HG02798 (cell line): ENCODE measurements at regions not wholly inside any gene's neighbourhood (a gene's known extent, or its start where the extent isn't known, plus 50 kb on each side); places are given as distances from the start of the nearest gene placed in this dataset.

Experiments
- ATAC-seq: cut with Tn5 transposase; IDR thresholded peaks from one replicate; pipeline ENCODE4 v1.9.1; 2021; ENCODE audit warnings: mild to moderate bottlenecking; ENCODE audit not compliant: unreplicated experiment, poor library complexity

DNA sequence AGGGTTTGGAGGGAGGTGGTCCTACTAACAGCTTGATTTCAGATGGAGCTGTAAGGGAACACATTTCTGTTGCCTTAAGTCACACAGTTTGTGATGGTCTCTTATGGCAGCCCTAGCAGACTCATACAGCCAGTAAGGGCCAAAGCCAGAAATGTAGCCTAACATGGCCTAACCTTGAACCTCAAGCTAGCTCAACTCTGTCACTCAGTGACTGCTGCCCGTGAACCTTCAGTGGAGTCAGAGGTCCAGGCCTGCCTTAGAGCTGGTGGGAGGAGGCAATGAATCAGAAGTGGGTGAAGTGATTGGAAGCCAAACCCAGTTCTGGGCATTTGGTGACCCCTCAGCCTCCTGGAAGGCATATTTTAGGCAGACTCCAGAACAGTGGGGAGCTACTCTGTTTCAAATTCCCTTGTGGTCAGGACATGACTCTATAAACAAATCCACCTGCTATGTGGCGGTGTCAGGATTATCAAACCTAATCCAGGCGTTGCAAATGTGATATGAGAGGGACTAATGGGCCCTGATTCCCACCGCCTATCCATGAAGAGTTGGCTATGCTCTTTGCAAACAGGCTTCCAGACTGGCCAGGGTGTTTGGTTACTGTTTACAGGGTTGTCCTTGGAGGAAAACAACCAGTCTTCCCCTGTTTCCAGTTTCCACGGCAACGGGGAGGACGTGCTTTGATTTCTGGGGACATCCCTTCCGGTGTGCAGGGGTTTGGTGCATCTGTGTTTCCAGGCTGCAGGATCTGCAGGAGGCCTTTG lies 105.9 kb upstream of the AGBL1 start:
- ATAC-seq: no peak

DNA sequence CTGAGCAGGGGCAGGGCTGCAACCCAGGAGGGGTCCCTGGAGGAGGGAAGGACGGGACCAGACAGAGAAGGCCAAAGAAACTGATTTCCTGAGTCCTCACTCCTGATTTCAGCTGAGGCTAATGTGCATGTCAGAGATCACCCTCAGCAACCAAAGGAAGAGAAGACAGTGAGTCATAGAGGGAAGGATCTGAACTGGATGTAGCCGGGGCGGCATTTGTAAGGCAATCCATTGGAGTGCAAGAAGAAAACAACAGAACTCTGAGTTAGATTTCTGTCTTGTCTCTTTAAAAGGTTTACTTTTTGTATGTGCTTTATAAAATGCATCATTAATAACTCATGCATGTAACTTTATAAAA lies 105.3 kb upstream of the AGBL1 start:
- ATAC-seq: no peak

DNA sequence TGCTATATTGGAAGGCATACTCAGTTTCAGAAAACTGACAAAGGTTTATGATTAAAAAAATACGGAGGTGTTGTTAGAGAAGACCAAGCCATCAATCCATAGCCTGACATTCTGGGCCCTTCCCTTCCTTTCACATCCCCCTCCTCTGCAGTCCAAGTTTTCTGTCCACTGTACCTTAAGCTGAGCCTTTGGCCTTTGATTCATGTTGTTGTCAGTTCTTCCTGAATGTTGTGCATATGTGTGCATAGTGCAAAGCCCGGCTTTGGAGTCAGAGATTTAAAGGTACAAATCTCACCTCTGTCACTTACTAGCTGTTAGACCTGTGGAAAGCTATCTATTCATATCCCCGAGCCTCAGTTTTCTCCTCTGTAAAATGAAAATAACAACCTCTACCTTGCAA lies 104.9 kb upstream of the AGBL1 start:
- ATAC-seq: no peak

DNA sequence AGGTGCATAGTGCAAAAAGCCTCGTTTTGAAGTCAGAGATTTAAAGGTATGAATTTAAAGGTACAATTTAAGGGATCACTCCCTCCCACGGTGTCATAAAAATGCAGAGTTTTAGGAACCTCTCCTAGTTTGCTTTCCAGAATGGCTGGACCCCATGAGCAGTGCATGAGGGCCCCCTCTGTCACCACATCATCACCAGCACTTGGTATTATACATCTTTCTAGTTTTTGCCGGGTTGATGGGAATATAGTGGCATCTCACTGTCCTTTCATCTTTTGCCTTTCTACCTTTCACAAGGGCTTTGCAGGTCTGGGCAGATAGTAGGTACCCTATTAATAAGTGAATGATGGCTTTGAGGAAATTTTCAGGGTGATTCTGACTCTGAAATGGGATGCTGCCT lies 103.6 kb upstream of the AGBL1 start:
- ATAC-seq: no peak

DNA sequence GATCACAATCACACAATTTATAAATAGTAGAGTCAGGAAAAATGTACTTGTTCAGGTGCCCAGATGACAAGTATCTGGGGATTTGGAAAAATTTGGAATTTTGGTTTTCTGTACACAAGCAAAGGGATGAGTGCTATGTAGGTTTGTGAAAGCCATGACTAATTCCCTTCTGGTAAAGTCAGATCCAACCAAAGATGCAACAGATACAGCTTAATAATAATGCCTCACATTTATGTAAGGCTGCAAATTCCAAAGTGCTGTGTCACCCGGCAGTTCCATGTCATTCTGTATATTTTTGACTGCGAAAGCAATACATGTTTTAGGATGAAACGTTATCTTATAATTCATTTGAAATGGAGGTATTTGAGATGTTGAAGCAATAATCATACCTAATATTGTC lies 102.7 kb upstream of the AGBL1 start:
- ATAC-seq: no peak

DNA sequence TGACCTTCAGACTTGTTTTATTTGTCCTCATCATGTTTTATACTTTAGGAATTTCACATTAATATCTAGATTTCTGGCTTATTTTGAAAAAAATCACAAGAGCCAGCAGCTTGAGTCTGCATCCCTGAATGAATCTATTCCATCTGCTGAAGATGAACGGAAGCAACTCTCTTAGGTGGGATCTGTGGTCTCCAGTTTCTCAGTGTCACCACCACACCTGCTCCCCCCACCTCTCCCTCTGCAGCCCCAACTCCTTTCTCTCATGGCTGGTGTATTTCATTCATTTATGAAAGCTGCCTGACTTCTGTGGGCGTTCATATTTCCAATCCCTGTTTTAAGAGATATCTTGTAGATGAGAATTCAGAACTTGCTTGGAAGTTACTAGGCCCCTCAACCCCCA lies 102.1 kb upstream of the AGBL1 start:
- ATAC-seq: no peak

DNA sequence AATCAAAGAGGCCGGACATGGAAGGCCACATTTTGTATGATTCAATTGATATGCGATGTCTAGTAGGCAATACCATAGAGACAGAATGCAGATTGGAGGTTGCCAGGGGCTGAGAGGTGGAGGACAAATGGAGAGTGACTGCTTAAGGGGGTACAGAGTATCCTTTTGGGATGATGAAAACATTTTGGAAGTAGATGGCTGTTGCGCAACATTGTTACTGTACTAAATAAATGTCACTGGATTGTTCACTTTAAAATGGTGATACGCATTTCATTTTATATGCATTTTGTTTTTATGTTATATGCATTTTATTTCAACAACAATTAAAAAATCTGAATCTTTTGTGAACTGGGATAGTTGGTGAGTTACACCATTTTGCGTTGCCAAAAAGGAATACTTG lies 99.7 kb upstream of the AGBL1 start:
- ATAC-seq: no peak

DNA sequence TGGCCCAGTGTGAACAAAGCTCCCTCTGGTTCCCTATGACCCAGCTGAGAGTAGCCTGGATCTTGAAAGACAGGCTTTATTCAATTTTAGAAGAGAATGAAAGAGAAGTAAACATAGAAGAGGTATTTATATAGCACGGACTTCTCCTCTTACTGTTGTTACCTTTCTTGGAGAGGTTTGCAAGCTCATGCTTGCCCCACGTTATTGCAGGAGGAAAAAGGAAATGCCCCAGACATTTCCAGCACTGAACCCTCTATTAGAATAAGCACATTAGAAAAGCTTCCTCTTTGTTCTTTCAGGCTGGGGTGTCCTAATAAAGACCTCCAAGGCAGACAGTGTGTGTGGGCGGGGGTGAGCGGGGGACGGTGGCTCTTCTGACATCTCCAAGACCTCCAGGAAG lies 98.7 kb upstream of the AGBL1 start:
- no peak for ATAC-seq

DNA sequence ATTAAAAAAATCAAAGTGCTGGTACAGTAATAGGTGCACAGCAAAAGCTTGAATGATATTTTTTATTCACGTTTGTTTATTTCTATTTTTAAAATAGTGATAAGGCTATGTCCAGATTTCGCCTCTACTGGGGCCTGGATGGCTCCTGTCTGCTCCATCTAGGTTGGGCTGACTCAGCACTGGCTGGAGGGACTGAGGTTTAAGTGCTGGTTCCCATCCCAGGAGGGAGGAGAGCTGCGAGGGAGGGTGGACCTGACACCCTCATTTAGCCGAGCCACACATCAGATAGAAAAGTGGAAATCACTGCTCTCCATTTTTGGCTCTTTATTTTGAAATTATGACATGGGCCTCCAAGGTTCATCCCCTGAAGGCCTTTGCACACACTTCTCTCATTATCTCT lies 95.4 kb upstream of the AGBL1 start:
- no peak for ATAC-seq

DNA sequence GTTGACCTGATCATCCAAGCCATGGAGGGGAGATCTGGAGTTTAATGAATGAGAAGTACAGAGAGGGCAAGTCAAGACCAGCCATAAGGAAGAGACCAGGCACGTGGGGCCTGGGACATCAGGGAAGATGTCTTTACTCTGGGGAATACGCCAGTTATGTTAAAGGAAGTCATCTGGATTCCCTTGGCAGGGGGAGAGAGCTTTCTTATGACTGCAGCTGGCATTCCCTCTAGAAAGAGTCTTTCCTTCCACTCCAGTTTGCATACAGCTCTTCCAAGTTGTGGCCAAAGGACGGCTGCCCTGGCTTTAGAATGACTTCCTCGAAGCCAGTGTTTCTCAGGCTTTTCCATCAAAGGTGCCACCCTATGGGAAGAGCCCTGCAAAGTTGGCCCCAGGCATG lies 93.6 kb upstream of the AGBL1 start:
- ATAC-seq: no peak

DNA sequence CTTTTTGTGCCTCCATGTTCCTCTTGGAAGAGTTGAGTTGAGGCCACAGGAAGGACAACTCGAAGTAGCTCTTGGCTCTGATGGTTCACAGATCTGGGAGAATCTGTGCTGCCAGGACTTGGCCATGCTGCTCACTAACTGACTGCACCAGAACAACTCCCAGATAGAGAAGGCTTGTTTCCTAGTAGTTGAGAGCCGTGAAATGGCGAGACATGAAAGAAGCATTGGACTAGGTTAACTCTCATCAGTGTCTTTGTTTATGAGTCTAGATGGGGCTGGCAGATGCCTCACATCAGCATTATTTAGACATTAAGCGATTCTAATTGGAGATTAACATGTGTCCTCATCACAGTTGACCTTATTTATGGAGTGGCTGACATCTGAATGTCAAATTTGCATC lies 92.9 kb upstream of the AGBL1 start:
- no peak for ATAC-seq

DNA sequence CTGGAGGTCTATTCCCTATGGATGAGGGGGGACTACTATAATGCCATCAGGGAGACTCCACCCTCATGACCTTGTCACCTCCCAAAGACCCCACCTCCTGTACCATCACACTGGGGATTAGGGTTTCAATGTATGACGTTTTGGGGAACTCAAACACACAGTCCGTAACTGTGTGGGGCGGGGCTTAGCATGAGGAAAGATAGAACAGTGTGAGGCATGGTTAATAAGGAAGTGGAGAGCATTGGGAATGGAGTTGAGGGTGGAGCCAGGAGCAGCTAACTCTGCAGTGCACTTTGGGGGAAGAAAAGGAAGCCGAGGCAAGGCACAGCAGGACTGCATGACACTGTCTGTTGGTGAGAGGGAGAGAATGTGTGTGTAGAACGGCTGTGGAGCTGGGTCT lies 90.9 kb upstream of the AGBL1 start:
- ATAC-seq: no peak

DNA sequence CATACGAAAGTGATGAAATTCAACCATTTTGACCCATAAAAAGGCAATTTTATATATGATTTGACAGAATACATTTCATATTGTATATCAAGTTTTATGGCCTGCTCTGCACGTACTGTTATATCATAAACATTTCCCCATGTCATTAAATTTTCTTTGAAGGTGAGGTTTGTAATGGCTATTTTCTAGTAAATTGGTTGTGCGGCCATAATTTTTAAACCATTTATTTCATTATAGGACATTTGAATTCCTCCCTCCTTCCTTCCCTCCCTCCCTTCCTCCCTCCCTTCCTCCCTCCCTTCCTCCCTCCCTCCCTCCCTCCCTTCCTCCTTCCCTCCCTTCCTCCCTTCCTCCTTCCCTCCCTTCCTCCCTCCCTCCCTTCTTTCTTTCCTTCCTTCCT lies 87.4 kb upstream of the AGBL1 start:
- no peak for ATAC-seq

DNA sequence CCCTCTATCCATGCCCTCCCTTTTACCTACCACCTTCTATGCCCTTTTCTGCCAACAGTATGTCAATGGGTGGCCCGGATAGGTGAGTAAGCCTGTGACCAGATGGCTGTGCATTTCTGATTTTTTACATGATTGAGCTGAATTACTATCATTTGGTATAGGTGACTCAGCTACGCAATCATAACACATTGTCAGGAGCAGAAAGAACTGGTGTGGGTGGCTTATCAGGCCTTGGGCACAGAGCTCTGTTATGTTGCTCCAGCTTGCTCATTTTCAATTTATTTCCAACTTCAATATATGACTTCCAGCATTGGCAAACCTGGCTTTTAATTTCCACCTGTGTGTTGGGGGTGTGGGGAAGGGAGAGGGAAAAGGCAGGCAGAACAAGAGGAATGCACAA lies 86.6 kb upstream of the AGBL1 start:
- no peak for ATAC-seq

DNA sequence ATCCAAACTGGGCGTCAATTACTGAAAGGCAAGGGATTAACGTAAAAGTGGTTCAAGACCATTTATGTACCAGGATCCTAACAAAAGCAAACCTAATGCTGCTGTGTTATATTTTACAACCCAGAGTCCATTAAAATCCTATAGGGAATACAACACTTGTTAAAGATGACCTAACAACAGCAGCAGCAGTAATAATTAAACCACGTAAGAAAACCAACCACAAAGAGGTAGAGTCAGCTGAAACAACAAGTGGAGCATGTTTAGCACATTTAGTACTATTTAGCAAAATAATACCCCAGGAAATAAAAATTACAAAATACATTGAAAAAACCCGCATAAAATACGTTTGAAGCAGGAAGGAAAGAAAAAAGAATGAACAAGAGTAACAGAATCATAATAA lies 82.1 kb upstream of the AGBL1 start:
- ATAC-seq: no peak

DNA sequence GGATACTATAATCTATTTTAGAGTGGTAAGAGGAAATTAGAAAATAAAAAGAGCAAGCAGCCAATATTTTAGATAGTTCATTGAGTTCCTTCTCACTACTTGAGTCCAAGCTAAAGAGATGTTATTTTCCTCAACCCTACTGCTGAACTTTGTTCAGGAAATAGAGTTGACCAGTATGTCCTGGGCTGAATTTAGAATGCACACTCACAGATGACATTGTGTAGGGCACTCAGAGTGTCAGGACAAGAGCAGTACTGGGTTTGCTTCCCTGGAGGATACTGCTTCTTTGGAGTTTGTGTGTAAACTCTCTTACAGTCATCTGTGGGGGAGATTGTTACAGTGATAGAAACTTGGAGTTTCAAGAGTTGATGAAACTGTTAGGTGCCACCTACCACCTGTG lies 80.0 kb upstream of the AGBL1 start:
- no peak for ATAC-seq

DNA sequence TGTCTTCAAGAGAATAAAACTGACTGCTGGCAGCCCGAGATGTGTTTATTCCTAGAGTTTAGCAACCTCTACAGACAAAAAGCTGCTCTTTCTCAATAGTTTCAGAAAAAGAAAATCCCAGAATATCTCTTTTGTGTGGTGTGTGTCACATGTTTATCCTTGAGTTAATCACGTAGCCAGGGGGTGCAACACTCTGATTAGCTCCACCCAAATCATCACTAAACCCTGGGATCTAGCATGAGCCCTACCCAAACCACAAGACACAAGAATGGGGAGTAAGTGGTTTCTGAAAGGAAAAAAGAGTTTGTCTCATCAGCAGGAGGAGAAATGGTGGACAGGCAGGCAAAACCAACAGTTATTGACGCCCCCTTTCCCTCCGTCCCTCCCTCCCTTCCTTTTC lies 78.5 kb upstream of the AGBL1 start:
- no peak for ATAC-seq

DNA sequence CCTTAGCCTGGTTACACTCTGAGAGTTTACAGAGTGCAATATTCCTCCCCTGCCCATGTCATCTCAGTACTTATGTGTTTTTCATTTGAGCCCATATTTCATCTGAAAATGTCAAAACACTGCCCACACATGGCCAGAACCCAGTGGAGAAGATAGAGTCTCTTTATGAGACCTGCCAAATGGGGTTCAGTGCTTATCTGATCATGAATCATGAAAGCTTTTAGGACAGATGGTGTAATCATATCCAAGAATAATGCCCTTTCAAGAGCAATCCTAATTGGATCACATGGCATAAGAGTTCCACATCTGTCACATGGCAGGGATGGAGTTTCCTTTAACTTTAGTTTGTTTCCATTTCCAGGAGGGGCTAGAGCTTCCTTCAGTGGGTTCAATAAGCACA lies 77.2 kb upstream of the AGBL1 start:
- no peak for ATAC-seq

DNA sequence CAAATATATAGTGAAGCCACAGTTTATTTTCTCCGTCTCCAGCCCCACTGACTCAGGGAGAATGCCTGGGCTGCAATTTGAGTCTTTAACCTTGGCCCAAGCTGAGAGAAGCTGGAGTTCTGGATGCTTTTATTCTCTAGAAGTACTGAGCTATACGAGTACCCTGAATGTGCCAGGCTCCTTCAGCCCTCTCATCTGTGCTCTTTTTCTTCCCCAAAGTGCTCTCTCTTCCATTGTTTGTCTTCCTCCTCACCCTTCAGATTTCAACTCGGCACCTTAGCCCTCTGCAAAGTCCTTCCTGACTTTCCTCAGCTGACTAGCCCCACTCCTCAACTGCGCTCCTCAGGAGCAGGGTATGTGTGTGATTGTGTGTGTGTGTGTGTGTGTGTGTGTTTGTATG lies 75.6 kb upstream of the AGBL1 start:
- no peak for ATAC-seq

DNA sequence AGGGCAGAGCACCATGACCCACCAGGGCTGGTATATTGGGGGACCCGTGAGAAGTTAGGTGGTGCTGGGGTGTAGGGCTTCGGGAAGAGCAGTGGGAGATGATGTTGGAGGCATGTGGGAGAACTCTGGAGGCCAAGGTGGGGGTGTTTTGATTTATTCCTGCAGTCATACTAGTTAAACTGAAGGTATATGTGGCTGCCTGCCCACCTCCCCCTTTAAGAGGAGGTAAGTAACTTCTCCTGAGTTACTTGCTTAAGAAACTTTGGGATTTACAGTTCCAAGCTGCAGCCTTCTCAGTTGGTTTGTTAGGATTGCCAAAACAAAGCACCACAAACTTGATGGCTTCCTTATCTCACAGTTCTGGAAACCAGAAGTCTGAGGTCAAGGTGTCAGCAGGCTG lies 73.1 kb upstream of the AGBL1 start:
- no peak for ATAC-seq

DNA sequence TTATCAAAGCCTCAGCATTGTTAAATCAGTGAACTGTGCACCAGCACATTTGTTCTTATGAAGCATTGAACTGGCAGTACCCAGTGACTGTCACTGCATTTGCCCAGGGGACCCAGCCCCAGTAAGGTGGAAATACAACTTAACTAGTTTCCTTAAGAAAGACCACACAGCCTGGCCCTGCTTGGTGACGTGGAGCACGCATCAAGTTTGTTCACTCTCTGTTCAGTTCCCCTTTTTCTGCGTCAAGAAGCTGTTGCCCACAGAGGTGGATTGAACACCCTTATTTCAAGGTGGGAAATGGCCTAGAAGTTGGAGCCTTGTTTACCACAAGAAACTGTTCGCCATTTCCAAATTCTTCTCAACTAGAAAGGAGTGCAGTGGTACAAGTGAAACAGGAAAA lies 69.9 kb upstream of the AGBL1 start:
- ATAC-seq: no peak

DNA sequence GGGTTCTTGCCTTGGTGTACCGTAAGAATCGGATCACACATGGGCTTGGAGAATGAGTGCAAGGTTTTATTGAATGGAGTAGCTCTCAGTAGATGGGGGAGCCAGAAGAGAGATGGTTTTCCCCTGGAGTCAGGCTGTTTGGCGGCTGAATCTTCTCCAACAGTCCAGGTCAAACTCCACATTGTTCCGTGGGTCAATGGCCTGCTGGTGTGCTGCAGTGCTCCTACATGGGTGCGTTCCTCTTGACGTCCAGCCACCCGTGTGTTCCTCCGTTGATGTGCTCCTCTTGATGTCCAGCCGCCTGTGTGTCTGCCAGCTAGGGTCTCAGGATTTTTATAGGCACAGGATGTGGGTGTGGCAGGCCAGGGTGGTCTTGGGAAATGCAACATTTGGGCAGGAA lies 69.3 kb upstream of the AGBL1 start:
- ATAC-seq: no peak

DNA sequence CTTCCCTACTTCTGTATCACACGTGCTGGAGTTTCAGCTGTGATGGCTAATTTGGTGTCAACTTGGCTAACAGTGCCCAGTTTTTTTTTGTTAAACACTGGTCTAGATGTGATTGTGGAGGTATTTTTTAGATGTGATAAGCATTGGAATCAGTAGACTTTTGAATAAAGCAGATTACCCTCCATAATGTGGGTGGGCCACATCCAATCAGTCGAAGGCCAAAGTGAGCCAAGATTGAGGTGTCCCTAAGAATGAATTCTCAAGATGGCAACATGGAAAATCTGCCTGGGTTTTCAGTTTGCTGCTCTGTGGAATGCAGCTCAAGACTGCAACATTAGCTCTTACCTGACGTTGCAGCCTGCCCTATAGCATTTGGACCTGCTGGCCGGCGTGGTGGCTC lies 68.8 kb upstream of the AGBL1 start:
- ATAC-seq: no peak
